HG03175 (cell line): ENCODE measurements at regions not wholly inside any gene's neighbourhood (a gene's known extent, or its start where the extent isn't known, plus 50 kb on each side); places are given as distances from the start of the nearest gene placed in this dataset.
"Not testable (repeated sequence)": the region's sequence is repeated elsewhere in the genome, so short reads cannot be mapped to it uniquely, and the experiment has no call there.

Source experiments
- ATAC-seq: cut with Tn5 transposase; IDR thresholded peaks from one replicate; pipeline ENCODE4 v1.9.1; 2021; ENCODE audit warnings: mild to moderate bottlenecking, moderate library complexity; ENCODE audit not compliant: unreplicated experiment

DNA sequence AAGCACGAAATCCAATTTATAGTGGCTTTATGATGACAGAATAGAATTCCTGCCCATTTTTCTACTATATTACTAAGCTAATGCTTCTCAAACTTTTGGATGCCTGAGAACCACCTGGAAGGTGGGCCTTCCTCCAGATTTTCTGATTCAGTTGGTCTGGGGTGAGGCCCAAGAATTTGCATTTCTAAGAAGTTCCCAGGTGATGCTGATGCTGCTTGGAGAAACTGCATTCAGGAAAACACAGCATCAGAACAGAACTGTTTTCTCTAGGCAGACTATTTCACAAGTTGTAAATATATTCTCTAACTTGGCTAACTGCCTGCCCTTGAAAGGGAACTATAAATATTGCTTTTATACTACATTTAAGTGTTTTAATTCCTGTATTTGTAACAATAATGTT is 644.9 kb upstream of the DPPA4 start:
- no peak for ATAC-seq

DNA sequence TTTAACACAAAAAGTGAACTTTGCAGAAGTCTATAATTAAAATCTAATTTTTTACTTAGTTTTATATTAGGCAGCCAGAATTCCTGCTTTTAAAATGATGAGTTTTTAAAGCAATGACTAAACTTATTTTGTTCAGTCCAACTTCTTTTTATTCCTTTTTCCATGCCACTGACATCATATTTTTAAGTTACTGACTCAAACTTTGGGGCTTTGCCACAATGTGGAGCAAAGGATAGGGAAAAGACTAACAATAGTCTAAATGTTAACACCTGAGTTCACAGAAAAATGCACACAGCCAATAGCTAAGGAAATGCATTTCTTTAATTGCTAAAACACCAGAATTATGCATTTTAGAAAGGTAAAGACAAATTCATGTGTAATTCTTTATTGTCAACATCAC is 647.6 kb upstream of the DPPA4 start:
- ATAC-seq: no peak

GRCh38 chr3:109985943-109986555 is 648.7 kb upstream of the DPPA4 start:
- no peak for ATAC-seq

DNA sequence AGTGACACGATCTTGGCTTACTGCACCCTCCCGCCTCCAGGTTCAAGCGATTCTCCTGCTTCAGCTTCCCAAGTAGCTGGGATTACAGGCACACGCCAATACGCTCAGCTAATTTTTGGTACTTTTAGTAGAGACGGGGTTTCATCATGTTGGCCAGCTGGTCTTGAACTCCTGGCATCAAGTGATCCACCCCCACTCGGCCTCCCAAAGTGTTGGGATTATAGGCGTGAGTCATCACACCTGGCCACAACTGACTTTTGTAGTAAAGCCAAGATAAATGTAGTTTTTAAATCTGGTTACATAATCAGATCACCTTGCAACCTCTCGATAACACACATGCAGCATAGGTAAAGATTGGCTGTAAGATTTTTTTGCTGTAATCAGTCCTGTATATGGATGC is 657.5 kb upstream of the DPPA4 start:
- ATAC-seq: no peak

DNA sequence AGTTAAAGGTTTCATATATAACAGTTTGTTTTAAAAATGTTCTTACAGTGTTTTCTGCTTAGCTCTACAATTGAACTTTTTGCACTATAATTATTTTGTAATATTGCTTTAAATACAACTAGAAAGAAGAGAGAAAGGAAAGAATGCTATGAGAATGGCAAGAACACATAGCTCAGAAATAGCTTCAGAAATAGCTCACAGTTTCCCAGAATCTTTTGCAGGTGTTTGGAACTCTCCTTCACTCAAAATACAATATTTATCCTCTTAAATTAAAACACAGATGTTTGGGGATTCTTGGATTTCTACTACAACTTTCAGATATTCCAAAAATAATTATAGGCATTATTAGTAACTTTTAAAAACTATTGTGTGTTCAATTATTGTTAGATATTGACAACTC is 658.0 kb upstream of the DPPA4 start:
- ATAC-seq: no peak

GRCh38 chr3:110001905-110002304 is 664.6 kb upstream of the DPPA4 start:
- ATAC-seq: not testable (repeated sequence)

- no peak for ATAC-seq
Measured at GRCh38 chr3:110006913-110007312, 669.6 kb upstream of the DPPA4 start.

DNA sequence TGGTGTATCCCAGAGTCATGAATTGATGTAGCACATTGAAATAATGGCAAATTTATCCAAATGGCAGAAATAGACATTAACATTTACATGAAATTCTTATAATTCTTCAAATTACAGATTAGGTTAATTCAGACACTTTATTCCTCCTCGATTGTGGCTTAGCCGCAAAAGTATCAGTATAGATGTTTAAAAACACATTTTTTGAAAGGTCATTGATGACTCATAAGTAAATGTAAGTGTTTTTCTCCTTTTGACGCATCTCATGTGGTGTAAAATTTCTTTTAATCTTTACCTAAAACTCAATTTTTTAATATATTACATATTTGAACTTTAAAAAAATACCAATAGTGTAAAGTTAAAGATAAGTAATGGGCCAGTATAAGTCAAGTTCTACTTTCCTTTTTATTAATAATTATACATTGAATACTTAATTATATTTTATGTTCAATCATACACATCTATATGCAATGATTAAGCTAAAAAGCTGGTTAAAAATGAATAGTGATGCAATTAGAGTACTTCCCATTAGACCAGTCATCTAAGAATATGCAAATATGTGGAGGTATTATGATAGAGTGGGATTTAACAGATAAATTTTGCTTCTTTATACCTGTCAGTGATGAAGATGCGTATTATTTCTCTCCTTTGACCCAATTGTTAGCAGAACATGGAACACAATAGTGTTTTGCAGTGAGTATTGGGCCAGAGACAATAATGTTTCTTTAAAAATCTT is 678.1 kb upstream of the DPPA4 start:
- peak; percentile 81 for ATAC-seq

DNA sequence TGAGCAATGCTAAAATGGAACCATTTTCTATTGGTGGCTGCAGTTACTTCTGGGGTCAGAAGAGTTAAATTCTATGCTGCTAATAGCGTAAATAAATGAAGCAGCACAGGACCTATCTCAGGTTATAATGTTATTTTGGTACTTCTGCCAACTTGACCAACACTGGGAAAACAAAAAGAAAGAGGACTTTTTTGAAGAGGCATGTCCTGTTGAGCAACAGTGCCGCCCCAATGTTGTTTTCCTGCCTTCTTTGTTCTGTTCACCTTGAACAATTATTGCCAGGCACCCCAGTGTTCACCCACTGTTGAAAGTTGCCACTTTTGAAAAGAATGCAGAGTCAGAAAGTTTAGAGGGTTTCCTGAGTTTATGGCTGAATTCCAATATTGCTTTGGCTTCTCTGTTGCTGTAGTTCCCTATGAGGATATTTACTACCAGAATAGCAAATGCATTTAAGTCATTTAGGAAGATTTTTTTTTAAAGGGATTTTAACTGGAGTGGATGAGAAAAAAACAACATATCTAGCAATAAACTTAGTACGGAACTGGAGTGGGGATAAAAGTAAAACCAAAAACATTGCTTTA is 679.0 kb upstream of the DPPA4 start:
- ATAC-seq: no peak

DNA sequence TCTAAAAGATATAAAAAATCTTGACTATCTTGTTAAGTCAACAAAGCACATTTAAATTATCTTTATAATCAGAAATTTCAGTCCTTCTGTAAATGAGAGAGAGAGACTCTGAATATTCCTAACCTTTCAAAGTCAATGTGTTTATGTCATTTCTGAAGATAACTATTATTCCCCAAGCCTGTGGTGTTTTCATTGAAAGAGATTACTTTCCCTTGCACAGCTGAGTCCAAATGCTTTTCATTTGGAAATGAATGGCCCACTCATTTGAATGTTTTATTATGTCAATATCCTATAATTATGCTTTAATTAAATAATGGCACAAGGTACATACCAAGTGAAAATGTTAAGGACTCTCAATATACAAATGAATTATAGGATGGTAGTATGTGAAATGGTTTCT is 680.0 kb upstream of the DPPA4 start:
- ATAC-seq: no peak

- no peak for ATAC-seq
Measured at GRCh38 chr3:110021659-110022058, 684.3 kb upstream of the DPPA4 start.

GRCh38 chr3:110023022-110023421 is 685.7 kb upstream of the DPPA4 start:
- ATAC-seq: not testable (repeated sequence)

DNA sequence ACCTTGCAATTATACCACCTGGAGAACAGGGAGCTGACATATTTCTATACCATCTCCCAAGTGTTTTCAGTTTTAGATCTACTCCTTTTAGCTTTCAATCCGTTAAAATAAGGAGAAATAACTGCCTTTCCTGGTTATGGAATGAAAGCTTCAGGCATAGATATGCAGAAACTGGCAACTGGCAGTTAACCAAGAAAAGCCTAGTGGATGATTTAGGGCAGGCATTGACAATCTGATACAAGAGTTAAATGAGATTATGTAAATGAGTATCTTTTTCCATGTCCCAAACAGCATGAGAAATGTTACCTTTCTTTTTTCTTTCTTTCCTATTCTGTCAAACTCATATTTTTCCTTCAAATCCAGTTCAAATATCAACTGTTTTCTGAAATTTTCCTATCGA is 689.1 kb upstream of the DPPA4 start:
- ATAC-seq: no peak

- ATAC-seq: no peak
Measured at GRCh38 chr3:110027446-110028080, 690.2 kb upstream of the DPPA4 start.

GRCh38 chr3:110031975-110032374 is 694.6 kb upstream of the DPPA4 start:
- no peak for ATAC-seq

DNA sequence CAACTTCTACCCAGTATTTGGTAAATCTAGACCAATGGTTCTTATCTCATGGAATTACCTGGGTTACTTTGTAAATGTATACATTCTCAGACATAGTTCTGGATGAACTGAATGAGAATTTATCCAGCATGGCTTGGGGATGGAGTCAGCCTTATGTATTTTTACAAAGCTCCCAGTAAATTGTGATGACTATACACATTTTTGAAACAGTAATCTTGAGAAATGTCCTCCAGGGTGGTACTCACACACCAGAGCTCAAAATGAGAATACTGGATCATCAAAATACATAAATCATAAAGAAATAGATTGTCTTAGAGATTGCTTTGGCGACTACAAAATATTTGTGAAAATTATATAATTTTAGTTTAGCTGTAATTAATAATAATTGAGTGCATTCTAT is 722.1 kb upstream of the DPPA4 start:
- no peak for ATAC-seq

GRCh38 chr3:110062716-110063115 is 725.4 kb upstream of the DPPA4 start:
- ATAC-seq: no peak

DNA sequence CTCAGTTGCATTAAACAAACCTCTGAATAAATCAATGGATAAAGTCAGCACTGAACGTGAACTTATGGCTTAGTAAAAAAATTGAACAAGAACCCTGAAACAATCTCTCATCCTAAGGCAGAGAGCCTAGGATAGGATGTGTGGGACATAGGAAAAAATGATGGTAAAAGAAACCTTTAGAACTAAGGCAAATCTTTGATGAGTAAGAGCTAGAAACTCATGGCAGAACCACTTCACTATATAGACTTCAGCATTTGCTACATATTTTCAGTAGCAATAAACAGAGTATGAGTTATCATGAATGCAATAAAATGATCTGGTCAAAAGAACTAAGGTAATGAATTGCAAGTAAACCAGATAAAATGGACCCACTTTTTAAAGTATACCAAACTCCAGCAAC is 725.8 kb upstream of the DPPA4 start:
- no peak for ATAC-seq

DNA sequence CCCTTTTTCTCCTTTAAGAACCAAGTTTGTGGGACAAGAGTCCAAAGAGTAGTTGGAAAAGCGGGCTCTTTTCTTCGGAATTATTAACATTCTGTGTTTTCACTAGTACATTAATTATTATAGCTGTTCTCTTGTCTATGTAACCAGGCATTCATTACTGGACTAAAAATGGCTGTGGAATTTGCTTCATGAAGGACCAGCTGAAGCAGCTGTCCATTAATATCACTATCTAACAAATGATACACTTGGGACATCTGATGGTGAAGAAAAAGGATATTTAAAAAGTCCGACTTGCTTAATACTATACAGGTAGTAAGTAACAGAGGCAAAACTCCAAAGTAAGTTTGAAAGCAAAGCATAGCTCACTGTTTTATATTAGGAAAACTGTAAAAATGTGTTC is 728.9 kb upstream of the DPPA4 start:
- no peak for ATAC-seq

- no peak for ATAC-seq
Measured at GRCh38 chr3:110067527-110067926, 730.2 kb upstream of the DPPA4 start.

DNA sequence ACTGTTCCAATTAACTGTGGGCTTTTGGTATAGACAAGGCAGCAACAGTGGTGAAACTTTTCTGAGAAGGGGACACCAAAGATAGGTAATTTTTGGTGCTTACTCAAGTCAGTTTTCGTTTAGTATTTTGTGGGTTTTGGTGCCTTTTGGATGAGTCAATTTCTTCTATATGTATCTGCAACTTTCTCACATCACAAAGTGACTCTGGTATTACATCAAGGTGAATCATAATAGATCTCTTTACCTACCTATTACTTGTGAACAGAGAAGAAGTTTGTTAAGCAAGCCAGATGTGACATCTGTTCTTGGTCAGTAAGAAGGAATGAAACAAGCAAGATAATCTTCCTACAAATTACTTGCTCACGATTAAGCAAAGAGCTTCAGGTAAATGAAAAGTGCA is 732.4 kb upstream of the DPPA4 start:
- ATAC-seq: no peak
